Endothelial cell (in vitro differentiated cells): ENCODE measurements at regions not wholly inside any gene's neighbourhood (a gene's known extent, or its start where the extent isn't known, plus 50 kb on each side); places are given as distances from the start of the nearest gene placed in this dataset.

ENCODE experiments used
- DNase-seq: peaks from one replicate; pipeline ENCODE4 v3.0.0; 2021; ENCODE audit warnings: low spot score
- H3K27ac Mint-ChIP-seq: one replicate; pipeline ENCODE4 v1.8.0; 2021; ENCODE audit warnings: mixed read lengths, inconsistent platforms; ENCODE audit not compliant: unreplicated experiment
- H3K27me3 Mint-ChIP-seq: one replicate; pipeline ENCODE4 v1.8.0; 2021; ENCODE audit warnings: mild to moderate bottlenecking, moderate library complexity, mixed read lengths, inconsistent platforms; ENCODE audit not compliant: unreplicated experiment
- H3K36me3 Mint-ChIP-seq: one replicate; pipeline ENCODE4 v1.8.0; 2021; ENCODE audit warnings: mild to moderate bottlenecking, low read depth, mixed read lengths, inconsistent platforms; ENCODE audit not compliant: unreplicated experiment
- H3K4me1 Mint-ChIP-seq: one replicate; pipeline ENCODE4 v1.8.0; 2021; ENCODE audit warnings: mild to moderate bottlenecking, mixed read lengths, inconsistent platforms; ENCODE audit not compliant: unreplicated experiment
- H3K4me3 Mint-ChIP-seq: one replicate; pipeline ENCODE4 v1.8.0; 2021; ENCODE audit warnings: mild to moderate bottlenecking, mixed read lengths, inconsistent platforms; ENCODE audit not compliant: unreplicated experiment
- H3K9me3 Mint-ChIP-seq: one replicate; pipeline ENCODE4 v1.8.0; 2021; ENCODE audit warnings: mixed read lengths, inconsistent platforms; ENCODE audit not compliant: unreplicated experiment
- CTCF ChIP-seq: fragments of 200-600 bp; sonication (generic); IDR thresholded peaks from one replicate; pipeline ENCODE4 v1.5.0; 2021; ENCODE audit warnings: antibody characterized with exemption; ENCODE audit not compliant: unreplicated experiment

GRCh38 chr11:126138636-126139035 is 72.8 kb downstream of the RPUSD4 start:
- H3K9me3 Mint-ChIP-seq = no peaks in the 10 kb centered on the region
- no peak overlapping the region for H3K27ac Mint-ChIP-seq
- H3K4me3 Mint-ChIP-seq = no peak overlapping the region
- TF ChIP-seq CTCF = no peak
- H3K4me1 Mint-ChIP-seq = peaks cover 24% of the 10 kb centered on the region
- DNase-seq = no peak
- no peaks in the 10 kb centered on the region for H3K36me3 Mint-ChIP-seq
- peaks cover 3% of the 10 kb centered on the region for H3K27me3 Mint-ChIP-seq

- DNase-seq = no peak
- Mint-ChIP-seq H3K27ac (no peak overlapping the region), H3K4me1 (peaks cover 32% of the 10 kb centered on the region), H3K36me3 (no peaks in the 10 kb centered on the region), H3K9me3 (no peaks in the 10 kb centered on the region), H3K27me3 (peaks cover 4% of the 10 kb centered on the region), H3K4me3 (no peak overlapping the region)
- no peak for TF ChIP-seq CTCF
Observed at GRCh38 chr11:126137136-126137535, 74.3 kb downstream of the RPUSD4 start.

- no peak for DNase-seq
- no peaks in the 10 kb centered on the region for H3K36me3 Mint-ChIP-seq
- H3K9me3 Mint-ChIP-seq = no peaks in the 10 kb centered on the region
- H3K4me3 Mint-ChIP-seq = no peak overlapping the region
- peaks cover 32% of the 10 kb centered on the region for H3K4me1 Mint-ChIP-seq
- H3K27ac Mint-ChIP-seq = no peak overlapping the region
- H3K27me3 Mint-ChIP-seq = peaks cover 6% of the 10 kb centered on the region
- TF ChIP-seq CTCF = no peak
Observed at GRCh38 chr11:126136507-126136906, 73.8 kb upstream of the CDON start.

- H3K36me3 Mint-ChIP-seq = no peaks in the 10 kb centered on the region
- no peak overlapping the region for H3K27ac Mint-ChIP-seq
- TF ChIP-seq CTCF = no peak
- H3K4me1 Mint-ChIP-seq = peaks cover 32% of the 10 kb centered on the region
- DNase-seq = no peak
- no peaks in the 10 kb centered on the region for H3K9me3 Mint-ChIP-seq
- H3K4me3 Mint-ChIP-seq = no peak overlapping the region
- peaks cover 7% of the 10 kb centered on the region for H3K27me3 Mint-ChIP-seq
Observed at GRCh38 chr11:126135235-126136176, 72.8 kb upstream of the CDON start.

GRCh38 chr11:126134461-126135155 is 71.9 kb upstream of the CDON start:
- no peak for DNase-seq
- Mint-ChIP-seq H3K27me3 (peaks cover 9% of the 10 kb centered on the region), H3K9me3 (no peaks in the 10 kb centered on the region), H3K27ac (no peak overlapping the region), H3K36me3 (no peaks in the 10 kb centered on the region), H3K4me1 (peaks cover 32% of the 10 kb centered on the region), H3K4me3 (no peak overlapping the region)
- no peak for TF ChIP-seq CTCF
